GM19438 (cell line): ENCODE measurements at regions not wholly inside any gene's neighbourhood (a gene's known extent, or its start where the extent isn't known, plus 50 kb on each side); places are given as distances from the start of the nearest gene placed in this dataset.
"Not testable (repeated sequence)": the region's sequence is repeated elsewhere in the genome, so short reads cannot be mapped to it uniquely, and the experiment has no call there.

Experiments
- ATAC-seq: cut with Tn5 transposase; IDR thresholded peaks from one replicate; pipeline ENCODE4 v1.9.1; 2021; ENCODE audit warnings: low read depth; ENCODE audit not compliant: unreplicated experiment

- no peak for ATAC-seq
Measured at GRCh38 chr4:59676389-59676788, 1523.7 kb upstream of the ADGRL3 start.

GRCh38 chr4:59676992-59677391, 1523.1 kb upstream of the ADGRL3 start:
- ATAC-seq, result not testable (repeated sequence)

- no peak for ATAC-seq
Measured at GRCh38 chr4:59685626-59686025, 1514.5 kb upstream of the ADGRL3 start.

GRCh38 chr4:59689149-59689548, 1511.0 kb upstream of the ADGRL3 start:
- no peak for ATAC-seq

GRCh38 chr4:59695355-59696053, 1504.6 kb upstream of the ADGRL3 start:
- no peak for ATAC-seq

GRCh38 chr4:59698041-59698440, 1502.1 kb upstream of the ADGRL3 start:
- no peak for ATAC-seq

GRCh38 chr4:59700651-59701050, 1499.5 kb upstream of the ADGRL3 start:
- no peak for ATAC-seq

GRCh38 chr4:59704616-59705015, 1495.5 kb upstream of the ADGRL3 start:
- no peak for ATAC-seq

GRCh38 chr4:59712470-59712869, 1487.7 kb upstream of the ADGRL3 start:
- no peak for ATAC-seq

GRCh38 chr4:59724286-59724685, 1475.8 kb upstream of the ADGRL3 start:
- ATAC-seq, result not testable (repeated sequence)

GRCh38 chr4:59727745-59728144, 1472.4 kb upstream of the ADGRL3 start:
- ATAC-seq, result no peak

GRCh38 chr4:59728496-59728895, 1471.6 kb upstream of the ADGRL3 start:
- no peak for ATAC-seq

- no peak for ATAC-seq
Measured at GRCh38 chr4:59729321-59729720, 1470.8 kb upstream of the ADGRL3 start.

GRCh38 chr4:59748433-59748832, 1451.7 kb upstream of the ADGRL3 start:
- no peak for ATAC-seq

- ATAC-seq, result no peak
Measured at GRCh38 chr4:59759082-59759825, 1440.9 kb upstream of the ADGRL3 start.

GRCh38 chr4:59762344-59762743, 1437.8 kb upstream of the ADGRL3 start:
- no peak for ATAC-seq

GRCh38 chr4:59770601-59771264, 1429.4 kb upstream of the ADGRL3 start:
- no peak for ATAC-seq

- ATAC-seq, result no peak
Measured at GRCh38 chr4:59772641-59773139, 1427.4 kb upstream of the ADGRL3 start.

- ATAC-seq, result not testable (repeated sequence)
Measured at GRCh38 chr4:59780271-59780670, 1419.9 kb upstream of the ADGRL3 start.

GRCh38 chr4:59805176-59805575, 1395.0 kb upstream of the ADGRL3 start:
- ATAC-seq, result no peak

GRCh38 chr4:59814402-59815010, 1385.6 kb upstream of the ADGRL3 start:
- no peak for ATAC-seq
